Endodermal cell (in vitro differentiated cells): ENCODE measurements at regions not wholly inside any gene's neighbourhood (a gene's known extent, or its start where the extent isn't known, plus 50 kb on each side); places are given as distances from the start of the nearest gene placed in this dataset.

Experiments used
- DNase-seq: peaks from one replicate; pipeline ENCODE4 v3.0.0-alpha.2; 2017
- H3K27ac ChIP-seq: 2 replicates; pipeline ENCODE4 v1.5.1; 2013; ENCODE audit warnings: mild to moderate bottlenecking, low read depth, low read length, moderate library complexity
- H3K27me3 ChIP-seq: 2 replicates; pipeline ENCODE4 v1.6.1; 2013; ENCODE audit warnings: mild to moderate bottlenecking, low read length, moderate library complexity; ENCODE audit not compliant: insufficient read depth, control insufficient read depth, poor library complexity, severe bottlenecking
- H3K36me3 ChIP-seq: 2 replicates; pipeline ENCODE4 v1.7.0; 2013; ENCODE audit warnings: mild to moderate bottlenecking, low read length, moderate library complexity; ENCODE audit not compliant: control insufficient read depth, insufficient read depth
- H3K4me1 ChIP-seq: one replicate; pipeline ENCODE4 v1.7.0; 2013; ENCODE audit warnings: low read length; ENCODE audit not compliant: control insufficient read depth, insufficient read depth
- H3K4me3 ChIP-seq: 2 replicates; pipeline ENCODE4 v1.5.1; 2013; ENCODE audit warnings: mild to moderate bottlenecking, low read length, moderate library complexity
- H3K9ac ChIP-seq: 2 replicates; pipeline ENCODE4 v1.6.1; 2013; ENCODE audit warnings: mild to moderate bottlenecking, low read length, moderate library complexity; ENCODE audit not compliant: poor library complexity, severe bottlenecking; ENCODE audit errors: extremely low read depth
- H3K9me3 ChIP-seq: 2 replicates; pipeline ENCODE4 v1.6.1; 2013; ENCODE audit warnings: mild to moderate bottlenecking, low read length, moderate library complexity; ENCODE audit not compliant: control insufficient read depth
- H3K27ac Mint-ChIP-seq: 2 replicates; pipeline ENCODE4 v1.8.0; 2020; ENCODE audit warnings: mixed read lengths
- H3K27me3 Mint-ChIP-seq: 2 replicates; pipeline ENCODE4 v1.8.0; 2021; ENCODE audit warnings: mild to moderate bottlenecking, mixed read lengths; ENCODE audit not compliant: insufficient read depth
- H3K36me3 Mint-ChIP-seq: 2 replicates; pipeline ENCODE4 v1.8.0; 2020; ENCODE audit warnings: low read depth, mixed read lengths
- H3K4me1 Mint-ChIP-seq: 2 replicates; pipeline ENCODE4 v1.8.0; 2020; ENCODE audit warnings: mixed read lengths
- H3K4me3 Mint-ChIP-seq: 2 replicates; pipeline ENCODE4 v1.8.0; 2020; ENCODE audit warnings: mild to moderate bottlenecking, moderate library complexity, mixed read lengths
- H3K9me3 Mint-ChIP-seq: 2 replicates; pipeline ENCODE4 v1.8.0; 2020; ENCODE audit warnings: mild to moderate bottlenecking, mixed read lengths
- CTCF ChIP-seq: fragments of 200-600 bp; sonication (generic); conservative IDR thresholded peaks from 2 replicates; pipeline ENCODE4 v1.5.0; 2021; ENCODE audit warnings: antibody characterized with exemption, mild to moderate bottlenecking
- WGBS, 2 experiments: methylation state at CpG; one replicate each; pipeline versions ENCODE4 v1.1.5 to v1.1.7; 2013; ENCODE audit warnings: missing lambda C conversion rate in 2 of 2, mixed read lengths in 1 of 2; ENCODE audit not compliant: insufficient coverage in 1 of 2, insufficient read length in 1 of 2; 5-methylcytosine and 5-hydroxymethylcytosine counted together

GRCh38 chr2:16130906-16131400 is 190.6 kb downstream of the MYCN start:
- H3K4me3 Mint-ChIP-seq: no peak overlapping the region
- H3K27ac Mint-ChIP-seq: no peak overlapping the region
- Histone ChIP-seq H3K4me1 (no peaks in the 10 kb centered on the region), H3K27me3 (no peaks in the 10 kb centered on the region), H3K4me3 (no peak overlapping the region), H3K27ac (no peak overlapping the region), H3K9ac (no peak overlapping the region), H3K9me3 (no peaks in the 10 kb centered on the region), H3K36me3 (no peaks in the 10 kb centered on the region)
- no peaks in the 10 kb centered on the region for H3K36me3 Mint-ChIP-seq
- DNase-seq: peak; percentile 22
- 82 to 94% methylated on average over 4 to 8 of the region's 8 CpGs for WGBS, 2 experiments
- no peaks in the 10 kb centered on the region for H3K9me3 Mint-ChIP-seq
- peaks cover 3% of the 10 kb centered on the region for H3K4me1 Mint-ChIP-seq
- H3K27me3 Mint-ChIP-seq: no peaks in the 10 kb centered on the region
- no peak for TF ChIP-seq CTCF

- Histone ChIP-seq H3K36me3 (no peaks in the 10 kb centered on the region), H3K9ac (no peak overlapping the region), H3K4me3 (no peak overlapping the region), H3K27me3 (no peaks in the 10 kb centered on the region), H3K4me1 (no peaks in the 10 kb centered on the region), H3K27ac (no peak overlapping the region), H3K9me3 (no peaks in the 10 kb centered on the region)
- DNase-seq: no peak
- Mint-ChIP-seq H3K4me3 (no peak overlapping the region), H3K36me3 (no peaks in the 10 kb centered on the region), H3K9me3 (no peaks in the 10 kb centered on the region), H3K27ac (no peak overlapping the region), H3K27me3 (no peaks in the 10 kb centered on the region), H3K4me1 (peaks cover 3% of the 10 kb centered on the region)
- no peak for TF ChIP-seq CTCF
- 87 to 94% methylated on average over 2 to 5 of the region's 5 CpGs for WGBS, 2 experiments
Observed at GRCh38 chr2:16130541-16130880, 190.2 kb downstream of the MYCN start.

- H3K4me3 Mint-ChIP-seq: no peak overlapping the region
- no peak overlapping the region for H3K27ac ChIP-seq
Observed at GRCh38 chr2:16129716-16130540, 189.6 kb downstream of the MYCN start.

More at GRCh38 chr2:16129716-16130540, 189.6 kb downstream of the MYCN start:
- Mint-ChIP-seq H3K27ac (no peak overlapping the region), H3K9me3 (no peaks in the 10 kb centered on the region), H3K4me1 (peaks cover 3% of the 10 kb centered on the region), H3K36me3 (no peaks in the 10 kb centered on the region), H3K27me3 (no peaks in the 10 kb centered on the region)
- DNase-seq: peak; percentile 15
- 96% methylated on average over 5 to 8 of the region's 8 CpGs for WGBS, 2 experiments
- Histone ChIP-seq H3K9me3 (no peaks in the 10 kb centered on the region), H3K4me1 (no peaks in the 10 kb centered on the region), H3K9ac (no peak overlapping the region), H3K4me3 (no peak overlapping the region), H3K36me3 (no peaks in the 10 kb centered on the region), H3K27me3 (no peaks in the 10 kb centered on the region)
- no peak for TF ChIP-seq CTCF
